HCT116 (cell line): ENCODE measurements at regions not wholly inside any gene's neighbourhood (a gene's known extent, or its start where the extent isn't known, plus 50 kb on each side); places are given as distances from the start of the nearest gene placed in this dataset.

Experiments used
- ATAC-seq: fragments of 200-7000 bp; cut with Tn5 transposase; 2 replicates; pipeline ENCODE4 v1.9.1; 2020; ENCODE audit warnings: mild to moderate bottlenecking, moderate library complexity
- BruUV-seq: library from RNA; stranded (reverse); fragments of 400-500 nt; replicated peaks from 2 replicates; lab custom pipeline; 2021; lab: Mats Ljungman, UMichigan
- CTCF ChIA-PET: fragments of 300-600 bp; sonication (Branson Sonifier 250); formaldehyde crosslinking; loops from one replicate; lab custom pipeline; 2021; ENCODE audit warnings: antibody characterized with exemption; lab: Charles Lee
- POLR2A ChIA-PET: fragments of 300-600, 350-600 bp; sonication (Branson Sonifier 250); formaldehyde crosslinking; loops from one replicate; lab custom pipeline; 2021; ENCODE audit warnings: antibody characterized with exemption; lab: Charles Lee
- RAD21 ChIA-PET, 2 experiments: fragments of 300-600 bp; sonication (Branson Sonifier 250); formaldehyde crosslinking; loops; one replicate each; lab custom pipeline; 2023; ENCODE audit warnings: low total read pairs in 2 of 2; ENCODE audit not compliant: uncharacterized antibody in 2 of 2, unreplicated experiment in 2 of 2, low non-redundant PET in 1 of 2; lab: Charles Lee
- DNase-seq: peaks from one replicate; pipeline ENCODE4 v3.0.0-alpha.2; 2010; ENCODE audit warnings: low read depth, low spot score
- H2AFZ ChIP-seq: fragments of 200-600 bp; shearing (Covaris generic), sonication (generic); 2 replicates; pipeline ENCODE4 v1.6.1; 2017; ENCODE audit warnings: low read depth, mixed run types, mixed read lengths, antibody characterized with exemption, low read length; ENCODE audit not compliant: poor library complexity, severe bottlenecking
- H3K27ac ChIP-seq: 2 replicates; pipeline ENCODE4 v1.5.1; 2012; ENCODE audit warnings: low read depth, low read length
- H3K27me3 ChIP-seq: fragments of 200-600 bp; sonication (generic); 2 replicates; pipeline ENCODE4 v1.6.1; 2016; ENCODE audit warnings: mixed run types, low read length, mixed read lengths; ENCODE audit not compliant: insufficient read depth
- H3K36me3 ChIP-seq, 2 experiments: fragments of 200-500 bp in 1 of 2; fragments of 200-600 bp in 1 of 2; sonication (Bioruptor generic) in 1 of 2; sonication (generic) in 1 of 2; 2 replicates each; pipeline versions ENCODE4 v1.5.1 to v1.6.1; 2014 to 2016; ENCODE audit warnings: low read length in 2 of 2, inconsistent platforms in 1 of 2, mixed read lengths in 1 of 2, mixed run types in 1 of 2; ENCODE audit not compliant: insufficient read depth in 2 of 2, control insufficient read depth in 1 of 2
- H3K4me1 ChIP-seq, 2 experiments: fragments of 200-600 bp in 1 of 2; sonication (generic) in 1 of 2; 2 replicates each; pipeline versions ENCODE4 v1.5.1 to v1.6.1; 2012 to 2017; ENCODE audit warnings: low read length in 2 of 2, inconsistent platforms in 1 of 2, mild to moderate bottlenecking in 1 of 2, mixed read lengths in 1 of 2, mixed run types in 1 of 2, moderate library complexity in 1 of 2; ENCODE audit not compliant: insufficient read depth in 2 of 2, control insufficient read depth in 1 of 2
- H3K4me2 ChIP-seq: fragments of 200-600 bp; sonication (generic); 2 replicates; pipeline ENCODE4 v1.6.1; 2017; ENCODE audit warnings: mixed run types, low read length, mixed read lengths
- H3K4me3 ChIP-seq, 2 experiments: fragments of 200-600 bp in 1 of 2; sonication (generic) in 1 of 2; replicated peaks in 1 of 2; 2 replicates each; pipeline ENCODE4 v1.5.1; 2011 to 2016; ENCODE audit warnings: low read length in 2 of 2, control low read depth in 1 of 2, low read depth in 1 of 2, mild to moderate bottlenecking in 1 of 2, mixed read lengths in 1 of 2, mixed run types in 1 of 2
- H3K79me2 ChIP-seq: fragments of 200-600 bp; sonication (generic); 2 replicates; pipeline ENCODE4 v1.6.1; 2017; ENCODE audit warnings: mild to moderate bottlenecking, mixed run types, low read length, moderate library complexity, mixed read lengths; ENCODE audit not compliant: insufficient read depth
- H3K9ac ChIP-seq: fragments of 200-600 bp; sonication (generic); 2 replicates; pipeline ENCODE4 v1.6.1; 2016; ENCODE audit warnings: low read length, mixed read lengths
- H3K9me2 ChIP-seq: fragments of 200-600 bp; sonication (generic), shearing (Covaris generic); 2 replicates; pipeline ENCODE4 v1.6.1; 2017; ENCODE audit warnings: mixed run types, mild to moderate bottlenecking, moderate library complexity; ENCODE audit not compliant: insufficient read depth
- H3K9me3 ChIP-seq, 2 experiments: fragments of 200-500 bp in 1 of 2; fragments of 200-600 bp in 1 of 2; sonication (Bioruptor generic) in 1 of 2; sonication (generic) in 1 of 2; 2 replicates each; pipeline ENCODE4 v1.6.1; 2014 to 2017; ENCODE audit warnings: low read length in 2 of 2, mixed read lengths in 2 of 2, inconsistent platforms in 1 of 2, low read depth in 1 of 2, mild to moderate bottlenecking in 1 of 2, mixed run types in 1 of 2, moderate library complexity in 1 of 2; ENCODE audit not compliant: control insufficient read depth in 1 of 2, insufficient read depth in 1 of 2
- H4K20me1 ChIP-seq: fragments of 200-600 bp; sonication (generic), shearing (Covaris generic); 2 replicates; pipeline ENCODE4 v1.6.1; 2017; ENCODE audit warnings: mixed run types, mild to moderate bottlenecking, moderate library complexity; ENCODE audit not compliant: insufficient read depth
- EZH2 ChIP-seq: fragments of 200-600 bp; sonication (generic); IDR thresholded peaks from 2 replicates; pipeline ENCODE4 v1.6.1; 2017; ENCODE audit warnings: antibody characterized with exemption, mixed run types
- intact Hi-C: fragments of 100-400 bp; cut with micrococcal nuclease; formaldehyde crosslinking; loops from 2 replicates; pipeline ENCODE4 v1.10.0; 2022
- TF ChIP-seq, protein P1 (sequence below), 3 experiments: fragments of 200-600 bp in 1 of 3; sonication (generic) in 1 of 3; IDR thresholded peaks in 2 of 3; conservative IDR thresholded peaks in 1 of 3; 2 replicates each; pipeline ENCODE4 v1.5.1; 2012 to 2017; ENCODE audit warnings: low read depth in 2 of 3, low read length in 2 of 3, antibody characterized with exemption in 1 of 3, borderline replicate concordance in 1 of 3, control low read depth in 1 of 3, mild to moderate bottlenecking in 1 of 3, mixed read lengths in 1 of 3, mixed run types in 1 of 3, moderate library complexity in 1 of 3; ENCODE audit not compliant: insufficient read depth in 1 of 3

DNA sequence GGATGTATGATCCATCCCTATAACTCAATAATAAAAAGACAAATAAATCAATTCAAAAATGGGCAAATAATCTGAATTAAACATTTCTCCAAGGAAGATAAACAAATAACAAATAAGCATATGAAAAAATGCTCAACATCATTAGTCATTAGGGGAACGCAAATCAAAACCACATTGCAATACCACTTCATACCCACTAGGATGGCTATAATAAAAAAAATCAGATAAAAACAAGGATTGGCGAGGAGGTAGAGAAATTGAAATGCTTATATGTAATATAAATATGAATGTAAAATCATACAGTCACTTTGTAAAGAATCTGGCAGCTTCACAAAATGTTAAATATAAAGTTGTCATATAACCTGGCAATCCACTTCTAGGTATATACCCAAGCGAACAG, 52.3 kb upstream of the TBCA start:
- H3K27ac ChIP-seq: no peak overlapping the region
- H4K20me1 ChIP-seq: no peaks in the 10 kb centered on the region
- DNase-seq: no peak
- no TSS peak for BruUV-seq
- POLR2A ChIA-PET: no interaction called here
- no peaks in the 10 kb centered on the region for H3K9me3 ChIP-seq
- no peaks in the 10 kb centered on the region for H3K27me3 ChIP-seq
- CTCF ChIA-PET: no interaction called here
- H3K9me2 ChIP-seq: no peaks in the 10 kb centered on the region
- no peak overlapping the region for H3K4me3 ChIP-seq
- H3K4me1 ChIP-seq: no peaks in the 10 kb centered on the region
- no peaks in the 10 kb centered on the region for H3K36me3 ChIP-seq
- intact Hi-C loops: no loop called here
- H3K4me2 ChIP-seq: no peak overlapping the region
- RAD21 ChIA-PET: no interaction called here
- no peak overlapping the region for H2AFZ ChIP-seq
- no peak; the same call in 1 of the 2 replicates for ATAC-seq
- H3K9ac ChIP-seq: no peak overlapping the region
- TF ChIP-seq, protein P1, sequence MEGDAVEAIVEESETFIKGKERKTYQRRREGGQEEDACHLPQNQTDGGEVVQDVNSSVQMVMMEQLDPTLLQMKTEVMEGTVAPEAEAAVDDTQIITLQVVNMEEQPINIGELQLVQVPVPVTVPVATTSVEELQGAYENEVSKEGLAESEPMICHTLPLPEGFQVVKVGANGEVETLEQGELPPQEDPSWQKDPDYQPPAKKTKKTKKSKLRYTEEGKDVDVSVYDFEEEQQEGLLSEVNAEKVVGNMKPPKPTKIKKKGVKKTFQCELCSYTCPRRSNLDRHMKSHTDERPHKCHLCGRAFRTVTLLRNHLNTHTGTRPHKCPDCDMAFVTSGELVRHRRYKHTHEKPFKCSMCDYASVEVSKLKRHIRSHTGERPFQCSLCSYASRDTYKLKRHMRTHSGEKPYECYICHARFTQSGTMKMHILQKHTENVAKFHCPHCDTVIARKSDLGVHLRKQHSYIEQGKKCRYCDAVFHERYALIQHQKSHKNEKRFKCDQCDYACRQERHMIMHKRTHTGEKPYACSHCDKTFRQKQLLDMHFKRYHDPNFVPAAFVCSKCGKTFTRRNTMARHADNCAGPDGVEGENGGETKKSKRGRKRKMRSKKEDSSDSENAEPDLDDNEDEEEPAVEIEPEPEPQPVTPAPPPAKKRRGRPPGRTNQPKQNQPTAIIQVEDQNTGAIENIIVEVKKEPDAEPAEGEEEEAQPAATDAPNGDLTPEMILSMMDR (IDR thresholded peaks at IDR 0.05 in 2 of 3, conservative IDR thresholded peaks at IDR 0.05 in 1 of 3; ENCODE audit: borderline replicate concordance in 1 of 3, insufficient read depth in 1 of 3, low read depth in 2 of 3, low read length in 2 of 3): peak in 2 of 3 experiments; percentile 28 to 50; a peak in 3 of 6 replicates
- no peak for TF ChIP-seq EZH2
- no peaks in the 10 kb centered on the region for H3K79me2 ChIP-seq
